GM20000 (cell line): ENCODE measurements at regions not wholly inside any gene's neighbourhood (a gene's known extent, or its start where the extent isn't known, plus 50 kb on each side); places are given as distances from the start of the nearest gene placed in this dataset.

Source experiments
- DNase-seq: peaks from one replicate; pipeline ENCODE4 v3.0.0; 2012; ENCODE audit warnings: low spot score
- CTCF ChIP-seq: IDR thresholded peaks from 2 replicates; pipeline ENCODE4 v1.5.1; 2012; ENCODE audit warnings: mild to moderate bottlenecking, control low read depth; ENCODE audit errors: extremely low read depth, missing control alignments

- DNase-seq = no peak
- no peak for TF ChIP-seq CTCF
Observed at GRCh38 chrX:33465137-33465536, 253.8 kb upstream of the DMD start.

- no peak for DNase-seq
- no peak for TF ChIP-seq CTCF
Observed at GRCh38 chrX:33457102-33457501, 245.8 kb upstream of the DMD start.

- DNase-seq = no peak
- no peak for TF ChIP-seq CTCF
Observed at GRCh38 chrX:33447285-33447684, 235.9 kb upstream of the DMD start.

- peak; percentile 17 for TF ChIP-seq CTCF
- DNase-seq = peak; percentile 3
Observed at GRCh38 chrX:33434256-33435092, 223.1 kb upstream of the DMD start.

- no peak for DNase-seq
- TF ChIP-seq CTCF = no peak
Observed at GRCh38 chrX:33416273-33416805, 205.0 kb upstream of the DMD start.

- TF ChIP-seq CTCF = no peak
- no peak for DNase-seq
Observed at GRCh38 chrX:33415459-33415858, 204.1 kb upstream of the DMD start.

GRCh38 chrX:33385546-33385945, 174.2 kb upstream of the DMD start:
- no peak for TF ChIP-seq CTCF

More at GRCh38 chrX:33385546-33385945, 174.2 kb upstream of the DMD start:
- DNase-seq = no peak
